ENCODE measurements at regions not wholly inside any gene's neighbourhood (a gene's known extent, or its start where the extent isn't known, plus 50 kb on each side); places are given as distances from the start of the nearest gene placed in this dataset.

GRCh38 chr1:29883411-29883832 lies 647.1 kb downstream of the PTPRU start:
- Histone ChIP-seq H3K4me3 (ENCODE audit: low read length in 2 of 2) (no peak overlapping the region), H3K9ac (ENCODE audit: low read depth in 1 of 2, low read length in 2 of 2) (no peak overlapping the region), H3K9me3 (ENCODE audit: control insufficient read depth in 2 of 2, low read length in 2 of 2) (no peaks in the 10 kb centered on the region), H3K27ac (ENCODE audit: low read depth in 2 of 2, low read length in 2 of 2) (no peak overlapping the region), H3K27me3 (ENCODE audit: control insufficient read depth in 2 of 2, insufficient read depth in 2 of 2, low read length in 2 of 2) (peaks cover 0 to 2% of the 10 kb centered on the region in 2 donors), H3K4me1 (ENCODE audit: control insufficient read depth in 2 of 2, insufficient read depth in 2 of 2, low read length in 2 of 2) (no peaks in the 10 kb centered on the region), H3K36me3 (ENCODE audit: control insufficient read depth in 2 of 2, insufficient read depth in 2 of 2, low read length in 2 of 2) (no peaks in the 10 kb centered on the region)

- H3K9me3 ChIP-seq (ENCODE audit: control insufficient read depth in 2 of 2, low read length in 2 of 2): no peaks in the 10 kb centered on the region
- H3K27ac ChIP-seq (ENCODE audit: low read depth in 2 of 2, low read length in 2 of 2): no peak overlapping the region
- H3K4me1 ChIP-seq (ENCODE audit: control insufficient read depth in 2 of 2, insufficient read depth in 2 of 2, low read length in 2 of 2): no peaks in the 10 kb centered on the region
- H3K9ac ChIP-seq (ENCODE audit: low read depth in 1 of 2, low read length in 2 of 2): no peak overlapping the region
- H3K36me3 ChIP-seq (ENCODE audit: control insufficient read depth in 2 of 2, insufficient read depth in 2 of 2, low read length in 2 of 2): no peaks in the 10 kb centered on the region
- no peaks in the 10 kb centered on the region for H3K27me3 ChIP-seq (ENCODE audit: control insufficient read depth in 2 of 2, insufficient read depth in 2 of 2, low read length in 2 of 2)
- H3K4me3 ChIP-seq (ENCODE audit: low read length in 2 of 2): no peak overlapping the region
Observed at GRCh38 chr1:29880556-29880955, 644.2 kb downstream of the PTPRU start.

GRCh38 chr1:29879217-29879616 lies 642.9 kb downstream of the PTPRU start:
- H3K27ac ChIP-seq (ENCODE audit: low read depth in 2 of 2, low read length in 2 of 2): no peak overlapping the region
- H3K36me3 ChIP-seq (ENCODE audit: control insufficient read depth in 2 of 2, insufficient read depth in 2 of 2, low read length in 2 of 2): no peaks in the 10 kb centered on the region
- no peak overlapping the region for H3K4me3 ChIP-seq (ENCODE audit: low read length in 2 of 2)
- H3K9ac ChIP-seq (ENCODE audit: low read depth in 1 of 2, low read length in 2 of 2): no peak overlapping the region
- H3K27me3 ChIP-seq (ENCODE audit: control insufficient read depth in 2 of 2, insufficient read depth in 2 of 2, low read length in 2 of 2): no peaks in the 10 kb centered on the region
- H3K4me1 ChIP-seq (ENCODE audit: control insufficient read depth in 2 of 2, insufficient read depth in 2 of 2, low read length in 2 of 2): no peaks in the 10 kb centered on the region
- H3K9me3 ChIP-seq (ENCODE audit: control insufficient read depth in 2 of 2, low read length in 2 of 2): no peaks in the 10 kb centered on the region

- no peak overlapping the region for H3K27ac ChIP-seq (ENCODE audit: low read depth in 2 of 2, low read length in 2 of 2)
- no peak overlapping the region for H3K9ac ChIP-seq (ENCODE audit: low read depth in 1 of 2, low read length in 2 of 2)
- no peaks in the 10 kb centered on the region for H3K9me3 ChIP-seq (ENCODE audit: control insufficient read depth in 2 of 2, low read length in 2 of 2)
- no peaks in the 10 kb centered on the region for H3K36me3 ChIP-seq (ENCODE audit: control insufficient read depth in 2 of 2, insufficient read depth in 2 of 2, low read length in 2 of 2)
- no peaks in the 10 kb centered on the region for H3K4me1 ChIP-seq (ENCODE audit: control insufficient read depth in 2 of 2, insufficient read depth in 2 of 2, low read length in 2 of 2)
- H3K4me3 ChIP-seq (ENCODE audit: low read length in 2 of 2): no peak overlapping the region
- no peaks in the 10 kb centered on the region for H3K27me3 ChIP-seq (ENCODE audit: control insufficient read depth in 2 of 2, insufficient read depth in 2 of 2, low read length in 2 of 2)
Observed at GRCh38 chr1:29878501-29878900, 642.2 kb downstream of the PTPRU start.

- Histone ChIP-seq H3K4me3 (ENCODE audit: low read length in 2 of 2) (no peak overlapping the region), H3K9ac (ENCODE audit: low read depth in 1 of 2, low read length in 2 of 2) (no peak overlapping the region), H3K36me3 (ENCODE audit: control insufficient read depth in 2 of 2, insufficient read depth in 2 of 2, low read length in 2 of 2) (no peaks in the 10 kb centered on the region), H3K27me3 (ENCODE audit: control insufficient read depth in 2 of 2, insufficient read depth in 2 of 2, low read length in 2 of 2) (no peaks in the 10 kb centered on the region), H3K4me1 (ENCODE audit: control insufficient read depth in 2 of 2, insufficient read depth in 2 of 2, low read length in 2 of 2) (no peaks in the 10 kb centered on the region), H3K9me3 (ENCODE audit: control insufficient read depth in 2 of 2, low read length in 2 of 2) (no peaks in the 10 kb centered on the region), H3K27ac (ENCODE audit: low read depth in 2 of 2, low read length in 2 of 2) (no peak overlapping the region)
Observed at GRCh38 chr1:29876902-29877301, 640.6 kb downstream of the PTPRU start.

GRCh38 chr1:29876441-29876840 lies 640.1 kb downstream of the PTPRU start:
- H3K27me3 ChIP-seq (ENCODE audit: control insufficient read depth in 2 of 2, insufficient read depth in 2 of 2, low read length in 2 of 2): no peaks in the 10 kb centered on the region
- H3K4me3 ChIP-seq (ENCODE audit: low read length in 2 of 2): no peak overlapping the region
- no peak overlapping the region for H3K27ac ChIP-seq (ENCODE audit: low read depth in 2 of 2, low read length in 2 of 2)
- no peak overlapping the region for H3K9ac ChIP-seq (ENCODE audit: low read depth in 1 of 2, low read length in 2 of 2)
- no peaks in the 10 kb centered on the region for H3K4me1 ChIP-seq (ENCODE audit: control insufficient read depth in 2 of 2, insufficient read depth in 2 of 2, low read length in 2 of 2)
- no peaks in the 10 kb centered on the region for H3K36me3 ChIP-seq (ENCODE audit: control insufficient read depth in 2 of 2, insufficient read depth in 2 of 2, low read length in 2 of 2)
- no peaks in the 10 kb centered on the region for H3K9me3 ChIP-seq (ENCODE audit: control insufficient read depth in 2 of 2, low read length in 2 of 2)

GRCh38 chr1:29875557-29876028 lies 639.3 kb downstream of the PTPRU start:
- no peak overlapping the region for H3K9ac ChIP-seq (ENCODE audit: low read depth in 1 of 2, low read length in 2 of 2)
- no peaks in the 10 kb centered on the region for H3K4me1 ChIP-seq (ENCODE audit: control insufficient read depth in 2 of 2, insufficient read depth in 2 of 2, low read length in 2 of 2)
- no peak overlapping the region for H3K27ac ChIP-seq (ENCODE audit: low read depth in 2 of 2, low read length in 2 of 2)
- H3K9me3 ChIP-seq (ENCODE audit: control insufficient read depth in 2 of 2, low read length in 2 of 2): no peaks in the 10 kb centered on the region
- H3K36me3 ChIP-seq (ENCODE audit: control insufficient read depth in 2 of 2, insufficient read depth in 2 of 2, low read length in 2 of 2): no peaks in the 10 kb centered on the region
- no peaks in the 10 kb centered on the region for H3K27me3 ChIP-seq (ENCODE audit: control insufficient read depth in 2 of 2, insufficient read depth in 2 of 2, low read length in 2 of 2)
- H3K4me3 ChIP-seq (ENCODE audit: low read length in 2 of 2): no peak overlapping the region

- no peaks in the 10 kb centered on the region for H3K4me1 ChIP-seq (ENCODE audit: control insufficient read depth in 2 of 2, insufficient read depth in 2 of 2, low read length in 2 of 2)
- H3K4me3 ChIP-seq (ENCODE audit: low read length in 2 of 2): no peak overlapping the region
- H3K9ac ChIP-seq (ENCODE audit: low read depth in 1 of 2, low read length in 2 of 2): no peak overlapping the region
- no peaks in the 10 kb centered on the region for H3K27me3 ChIP-seq (ENCODE audit: control insufficient read depth in 2 of 2, insufficient read depth in 2 of 2, low read length in 2 of 2)
- no peaks in the 10 kb centered on the region for H3K9me3 ChIP-seq (ENCODE audit: control insufficient read depth in 2 of 2, low read length in 2 of 2)
- H3K27ac ChIP-seq (ENCODE audit: low read depth in 2 of 2, low read length in 2 of 2): no peak overlapping the region
- no peaks in the 10 kb centered on the region for H3K36me3 ChIP-seq (ENCODE audit: control insufficient read depth in 2 of 2, insufficient read depth in 2 of 2, low read length in 2 of 2)
Observed at GRCh38 chr1:29870621-29871020, 634.3 kb downstream of the PTPRU start.

GRCh38 chr1:29869802-29870201 lies 633.5 kb downstream of the PTPRU start:
- no peaks in the 10 kb centered on the region for H3K36me3 ChIP-seq (ENCODE audit: control insufficient read depth in 2 of 2, insufficient read depth in 2 of 2, low read length in 2 of 2)
- H3K4me1 ChIP-seq (ENCODE audit: control insufficient read depth in 2 of 2, insufficient read depth in 2 of 2, low read length in 2 of 2): no peaks in the 10 kb centered on the region
- no peak overlapping the region for H3K4me3 ChIP-seq (ENCODE audit: low read length in 2 of 2)
- H3K27ac ChIP-seq (ENCODE audit: low read depth in 2 of 2, low read length in 2 of 2): no peak overlapping the region
- no peaks in the 10 kb centered on the region for H3K27me3 ChIP-seq (ENCODE audit: control insufficient read depth in 2 of 2, insufficient read depth in 2 of 2, low read length in 2 of 2)
- no peak overlapping the region for H3K9ac ChIP-seq (ENCODE audit: low read depth in 1 of 2, low read length in 2 of 2)
- no peaks in the 10 kb centered on the region for H3K9me3 ChIP-seq (ENCODE audit: control insufficient read depth in 2 of 2, low read length in 2 of 2)

GRCh38 chr1:29868944-29869343 lies 632.6 kb downstream of the PTPRU start:
- no peaks in the 10 kb centered on the region for H3K36me3 ChIP-seq (ENCODE audit: control insufficient read depth in 2 of 2, insufficient read depth in 2 of 2, low read length in 2 of 2)

GRCh38 chr1:29868096-29868495 lies 631.8 kb downstream of the PTPRU start:
- Histone ChIP-seq H3K4me1 (ENCODE audit: control insufficient read depth in 2 of 2, insufficient read depth in 2 of 2, low read length in 2 of 2) (no peaks in the 10 kb centered on the region), H3K9me3 (ENCODE audit: control insufficient read depth in 2 of 2, low read length in 2 of 2) (no peaks in the 10 kb centered on the region), H3K9ac (ENCODE audit: low read depth in 1 of 2, low read length in 2 of 2) (no peak overlapping the region), H3K36me3 (ENCODE audit: control insufficient read depth in 2 of 2, insufficient read depth in 2 of 2, low read length in 2 of 2) (no peaks in the 10 kb centered on the region), H3K27ac (ENCODE audit: low read depth in 2 of 2, low read length in 2 of 2) (no peak overlapping the region), H3K27me3 (ENCODE audit: control insufficient read depth in 2 of 2, insufficient read depth in 2 of 2, low read length in 2 of 2) (no peaks in the 10 kb centered on the region), H3K4me3 (ENCODE audit: low read length in 2 of 2) (no peak overlapping the region)

More at GRCh38 chr1:29868944-29869343, 632.6 kb downstream of the PTPRU start:
- Histone ChIP-seq H3K27ac (ENCODE audit: low read depth in 2 of 2, low read length in 2 of 2) (no peak overlapping the region), H3K27me3 (ENCODE audit: control insufficient read depth in 2 of 2, insufficient read depth in 2 of 2, low read length in 2 of 2) (no peaks in the 10 kb centered on the region), H3K4me1 (ENCODE audit: control insufficient read depth in 2 of 2, insufficient read depth in 2 of 2, low read length in 2 of 2) (no peaks in the 10 kb centered on the region), H3K9ac (ENCODE audit: low read depth in 1 of 2, low read length in 2 of 2) (no peak overlapping the region), H3K4me3 (ENCODE audit: low read length in 2 of 2) (no peak overlapping the region), H3K9me3 (ENCODE audit: control insufficient read depth in 2 of 2, low read length in 2 of 2) (no peaks in the 10 kb centered on the region)

Data from mucosa of rectum (tissue), 2 donors.